ENCODE measurements at regions not wholly inside any gene's neighbourhood (a gene's known extent, or its start where the extent isn't known, plus 50 kb on each side); places are given as distances from the start of the nearest gene placed in this dataset.

DNA sequence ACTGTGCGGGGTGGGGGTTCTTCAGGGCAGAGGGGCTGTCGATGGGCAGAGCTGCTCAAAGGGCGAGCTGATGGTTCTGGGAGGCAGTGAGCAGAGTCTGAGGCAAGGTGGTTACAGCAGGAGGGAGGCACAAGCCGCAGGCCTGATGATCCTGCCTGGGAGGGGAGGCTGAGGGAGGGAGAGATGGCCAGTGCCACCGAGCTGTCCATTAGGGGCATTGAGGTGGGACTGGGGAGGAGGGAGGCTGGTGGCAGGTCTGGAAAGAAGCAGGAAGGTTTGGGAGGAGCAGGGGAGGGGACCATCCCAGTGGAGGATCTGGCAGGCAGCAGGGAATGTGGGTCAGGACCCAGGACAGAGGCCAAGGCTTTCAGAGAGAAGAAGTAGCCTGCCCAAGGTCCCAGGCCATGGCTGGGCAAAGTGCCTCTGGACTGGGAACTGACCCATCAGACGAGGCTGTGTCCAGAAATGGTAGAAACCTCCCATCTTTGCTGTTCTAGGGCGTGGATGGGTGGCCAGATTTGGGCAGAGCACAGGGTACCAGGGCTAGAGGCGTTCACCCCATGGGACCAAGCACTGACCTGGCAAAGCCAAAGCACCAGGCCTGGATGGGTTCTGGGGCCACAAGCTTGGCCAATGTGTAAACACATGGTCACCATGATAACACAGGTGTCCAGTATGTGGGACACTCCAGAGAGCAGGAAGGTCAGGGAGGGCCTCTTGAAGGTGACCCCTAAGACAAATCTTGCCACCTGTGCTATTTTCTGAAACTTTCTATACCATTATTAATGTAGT, 55.5 kb downstream of the INHBB start:
- Histone ChIP-seq H3K27ac (ENCODE audit: low read length) (no peak overlapping the region), H3K4me1 (ENCODE audit: insufficient read depth, low read length) (peaks cover 55% of the 10 kb centered on the region)

DNA sequence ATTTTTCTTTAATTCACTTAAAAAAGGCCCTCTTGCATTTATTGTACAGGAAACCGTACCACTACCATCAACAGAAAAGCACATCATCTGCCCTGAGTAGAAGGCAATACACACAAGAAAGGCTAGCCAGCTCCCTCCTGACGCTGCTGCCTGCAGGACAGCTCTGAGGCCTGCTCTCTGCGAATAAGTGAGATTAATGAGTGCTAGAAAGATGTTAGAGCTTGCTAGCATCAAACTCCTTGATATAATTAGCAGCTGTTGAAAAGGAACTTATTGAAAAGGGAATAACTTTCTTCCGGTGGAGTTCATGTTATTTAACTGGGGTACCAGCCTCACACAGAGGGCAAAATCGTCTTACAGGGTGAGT, 56.1 kb downstream of the INHBB start:
- Histone ChIP-seq H3K27me3 (ENCODE audit: low read length) (no peaks in the 10 kb centered on the region), H3K27ac (ENCODE audit: low read length) (no peak overlapping the region), H3K4me1 (ENCODE audit: insufficient read depth, low read length) (peaks cover 50% of the 10 kb centered on the region), H3K9ac (ENCODE audit: low read length) (no peak overlapping the region), H3K4me2 (ENCODE audit: low read length) (no peak overlapping the region), H3K36me3 (ENCODE audit: low read depth, low read length) (no peaks in the 10 kb centered on the region), H3K79me2 (ENCODE audit: low read length) (0 out of 2 replicates have a peak, but pooled peaks cover 4% of the 10 kb centered on the region), H3K4me3 (ENCODE audit: low read length) (no peak overlapping the region), H3F3A (ENCODE audit: low read length, unreplicated experiment) (no peaks in the 10 kb centered on the region), H4K20me1 (ENCODE audit: low read length) (no peaks in the 10 kb centered on the region), H3K9me3 (ENCODE audit: low read length) (no peaks in the 10 kb centered on the region), H3K9me2 (replicated peaks; ENCODE audit: low read length) (no peaks in the 10 kb centered on the region), H2AFZ (ENCODE audit: low read length) (no peak overlapping the region)
- TF ChIP-seq, protein P1, sequence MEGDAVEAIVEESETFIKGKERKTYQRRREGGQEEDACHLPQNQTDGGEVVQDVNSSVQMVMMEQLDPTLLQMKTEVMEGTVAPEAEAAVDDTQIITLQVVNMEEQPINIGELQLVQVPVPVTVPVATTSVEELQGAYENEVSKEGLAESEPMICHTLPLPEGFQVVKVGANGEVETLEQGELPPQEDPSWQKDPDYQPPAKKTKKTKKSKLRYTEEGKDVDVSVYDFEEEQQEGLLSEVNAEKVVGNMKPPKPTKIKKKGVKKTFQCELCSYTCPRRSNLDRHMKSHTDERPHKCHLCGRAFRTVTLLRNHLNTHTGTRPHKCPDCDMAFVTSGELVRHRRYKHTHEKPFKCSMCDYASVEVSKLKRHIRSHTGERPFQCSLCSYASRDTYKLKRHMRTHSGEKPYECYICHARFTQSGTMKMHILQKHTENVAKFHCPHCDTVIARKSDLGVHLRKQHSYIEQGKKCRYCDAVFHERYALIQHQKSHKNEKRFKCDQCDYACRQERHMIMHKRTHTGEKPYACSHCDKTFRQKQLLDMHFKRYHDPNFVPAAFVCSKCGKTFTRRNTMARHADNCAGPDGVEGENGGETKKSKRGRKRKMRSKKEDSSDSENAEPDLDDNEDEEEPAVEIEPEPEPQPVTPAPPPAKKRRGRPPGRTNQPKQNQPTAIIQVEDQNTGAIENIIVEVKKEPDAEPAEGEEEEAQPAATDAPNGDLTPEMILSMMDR (conservative IDR thresholded peaks at IDR 0.05; ENCODE audit: low read depth, low read length), result no peak
- TF ChIP-seq EZH2phosphoT487 (IDR thresholded peaks at IDR 0.05; ENCODE audit: borderline replicate concordance, low read length) (no peak), EZH2 (IDR thresholded peaks at IDR 0.05; ENCODE audit: low read length, unreplicated experiment) (no peak)
- intact Hi-C loops (cut with micrococcal nuclease), result no loop called here
- no TSS peak for BruUV-seq (replicated peaks)
- CTCF ChIA-PET, result no interaction called here
- no peak for ATAC-seq
- no peak for DNase-seq
- POLR2A ChIA-PET (ENCODE audit: unreplicated experiment), result no interaction called here

More for the DNA sequence above, 55.5 kb downstream of the INHBB start:
- no peaks in the 10 kb centered on the region for H3K9me2 ChIP-seq (replicated peaks; ENCODE audit: low read length)
- no peak overlapping the region for H3K9ac ChIP-seq (ENCODE audit: low read length)
- H3K36me3 ChIP-seq (ENCODE audit: low read depth, low read length), result no peaks in the 10 kb centered on the region
- H2AFZ ChIP-seq (ENCODE audit: low read length), result no peak overlapping the region
- no peak for DNase-seq
- no TSS peak for BruUV-seq (replicated peaks)
- CTCF ChIA-PET, result no interaction called here
- intact Hi-C loops (cut with micrococcal nuclease), result no loop called here
- H3K27me3 ChIP-seq (ENCODE audit: low read length), result no peaks in the 10 kb centered on the region
- H3K9me3 ChIP-seq (ENCODE audit: low read length), result no peaks in the 10 kb centered on the region
- POLR2A ChIA-PET (ENCODE audit: unreplicated experiment), result no interaction called here
- no peak overlapping the region for H3K4me2 ChIP-seq (ENCODE audit: low read length)
- no peak overlapping the region for H3K4me3 ChIP-seq (ENCODE audit: low read length)
- ATAC-seq, result no peak
- 0 out of 2 replicates have a peak, but pooled peaks cover 4% of the 10 kb centered on the region for H3K79me2 ChIP-seq (ENCODE audit: low read length)
- H3F3A ChIP-seq (ENCODE audit: low read length, unreplicated experiment), result no peaks in the 10 kb centered on the region
- TF ChIP-seq EZH2 (IDR thresholded peaks at IDR 0.05; ENCODE audit: low read length, unreplicated experiment) (no peak), EZH2phosphoT487 (IDR thresholded peaks at IDR 0.05; ENCODE audit: borderline replicate concordance, low read length) (no peak)
- TF ChIP-seq, protein P1 (conservative IDR thresholded peaks at IDR 0.05; ENCODE audit: low read depth, low read length), result no peak
- H4K20me1 ChIP-seq (ENCODE audit: low read length), result no peaks in the 10 kb centered on the region

DNA sequence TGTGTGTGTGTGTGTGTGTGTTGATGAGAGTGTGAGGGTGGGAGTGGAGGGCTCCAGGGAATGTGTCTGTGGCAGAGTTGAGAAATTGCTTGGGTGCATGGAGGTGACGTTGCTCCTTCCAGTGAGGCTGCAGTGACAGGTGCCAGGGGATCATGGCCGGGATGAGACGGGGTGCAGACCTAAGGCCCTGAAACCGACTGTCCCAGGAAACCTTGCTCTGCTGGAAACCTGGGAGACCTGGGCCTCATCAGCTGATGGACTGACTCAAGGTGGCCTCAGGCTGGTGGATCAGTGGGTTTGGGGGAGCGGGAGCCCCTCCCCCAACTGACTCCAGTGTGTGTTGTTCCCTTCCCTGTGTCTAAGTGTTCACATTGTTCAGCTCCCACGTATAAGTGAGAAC, 56.6 kb downstream of the INHBB start:
- no peaks in the 10 kb centered on the region for H3K9me3 ChIP-seq (ENCODE audit: low read length)
- H3K9ac ChIP-seq (ENCODE audit: low read length), result no peak overlapping the region
- H3K4me3 ChIP-seq (ENCODE audit: low read length), result no peak overlapping the region
- no peak overlapping the region for H3K27ac ChIP-seq (ENCODE audit: low read length)
- POLR2A ChIA-PET (ENCODE audit: unreplicated experiment), result no interaction called here
- H3F3A ChIP-seq (ENCODE audit: low read length, unreplicated experiment), result no peaks in the 10 kb centered on the region
- H4K20me1 ChIP-seq (ENCODE audit: low read length), result no peaks in the 10 kb centered on the region
- CTCF ChIA-PET, result no interaction called here
- no peak overlapping the region for H3K4me2 ChIP-seq (ENCODE audit: low read length)
- H3K27me3 ChIP-seq (ENCODE audit: low read length), result no peaks in the 10 kb centered on the region
- no peak for ATAC-seq
- no peak overlapping the region for H2AFZ ChIP-seq (ENCODE audit: low read length)
- intact Hi-C loops (cut with micrococcal nuclease), result no loop called here
- H3K4me1 ChIP-seq (ENCODE audit: insufficient read depth, low read length), result peaks cover 45% of the 10 kb centered on the region
- no peaks in the 10 kb centered on the region for H3K9me2 ChIP-seq (replicated peaks; ENCODE audit: low read length)
- no TSS peak for BruUV-seq (replicated peaks)
- H3K79me2 ChIP-seq (ENCODE audit: low read length), result 0 out of 2 replicates have a peak, but pooled peaks cover 4% of the 10 kb centered on the region
- no peaks in the 10 kb centered on the region for H3K36me3 ChIP-seq (ENCODE audit: low read depth, low read length)
- TF ChIP-seq EZH2phosphoT487 (IDR thresholded peaks at IDR 0.05; ENCODE audit: borderline replicate concordance, low read length), result no peak
- TF ChIP-seq, protein P1 (conservative IDR thresholded peaks at IDR 0.05; ENCODE audit: low read depth, low read length), result no peak
- TF ChIP-seq EZH2 (IDR thresholded peaks at IDR 0.05; ENCODE audit: low read length, unreplicated experiment), result no peak
- no peak for DNase-seq

All from PC-3 (cell line).